Spleen (tissue), 7 donors: ENCODE measurements at regions not wholly inside any gene's neighbourhood (a gene's known extent, or its start where the extent isn't known, plus 50 kb on each side); places are given as distances from the start of the nearest gene placed in this dataset.

Experiments
- POLR2AphosphoS5 ChIP-seq, 3 donors: sonication (generic); formaldehyde crosslinking; IDR thresholded peaks; one replicate each; pipeline ENCODE4 v1.5.1; 2017; ENCODE audit warnings: antibody characterized with exemption in 3 of 3
- TF ChIP-seq, protein P1 (sequence below), 11 experiments: fragments of 200-600 bp in 7 of 11; fragments of 450-650 bp in 4 of 11; sonication (generic) in 4 of 11; IDR thresholded peaks in 8 of 11; conservative IDR thresholded peaks in 3 of 11; 1 replicate in 7 of 11; 2 replicates in 4 of 11; pipeline versions ENCODE4 v1.4.0 to v1.8.0; 2016 to 2021; ENCODE audit warnings: antibody characterized with exemption in 11 of 11, inconsistent platforms in 4 of 11, mild to moderate bottlenecking in 1 of 11
- donor health status: DM: no; HTN: no; CAD: no; lungs with moderate emphysema.
- donor health status: DM: no; HTN: no; CAD: no.
- donor health status: DM: no; HTN: no; CAD: no.

DNA sequence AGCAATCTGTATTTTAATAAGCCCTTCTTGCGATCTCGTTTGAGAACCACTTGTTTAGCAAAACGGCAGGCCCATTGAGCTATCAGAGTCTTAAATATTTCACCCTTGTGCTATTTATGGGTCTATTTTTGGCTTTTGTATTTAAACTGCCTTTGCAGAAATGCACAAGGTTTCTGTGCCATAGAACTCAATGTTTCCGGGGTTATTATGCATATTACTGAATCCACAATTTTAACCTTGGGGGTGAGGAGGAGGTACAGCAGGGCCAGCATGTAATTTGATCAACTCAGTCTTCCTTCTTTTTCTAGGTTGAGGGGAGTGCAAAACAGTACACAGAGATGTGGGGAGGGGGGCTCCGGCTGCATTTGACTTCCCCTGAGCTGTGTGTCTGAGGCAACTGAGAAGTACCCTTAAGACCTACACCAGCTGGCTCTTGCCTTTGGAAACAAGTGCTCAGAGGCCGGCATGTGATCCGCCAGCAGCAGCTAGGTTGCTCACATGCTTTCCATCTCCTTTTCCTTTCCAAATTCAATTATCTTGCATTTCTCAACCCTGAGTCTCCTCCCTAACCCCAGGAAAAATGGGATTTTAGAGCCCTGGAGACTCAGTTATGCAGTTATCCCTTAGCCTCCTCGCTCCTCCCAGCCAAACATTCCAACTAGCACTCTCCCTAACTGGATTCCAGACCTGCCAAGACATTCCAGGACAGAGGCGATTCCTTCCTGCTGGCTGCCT, 103.0 kb downstream of the HNRNPLL start:
- TF ChIP-seq, protein P1, sequence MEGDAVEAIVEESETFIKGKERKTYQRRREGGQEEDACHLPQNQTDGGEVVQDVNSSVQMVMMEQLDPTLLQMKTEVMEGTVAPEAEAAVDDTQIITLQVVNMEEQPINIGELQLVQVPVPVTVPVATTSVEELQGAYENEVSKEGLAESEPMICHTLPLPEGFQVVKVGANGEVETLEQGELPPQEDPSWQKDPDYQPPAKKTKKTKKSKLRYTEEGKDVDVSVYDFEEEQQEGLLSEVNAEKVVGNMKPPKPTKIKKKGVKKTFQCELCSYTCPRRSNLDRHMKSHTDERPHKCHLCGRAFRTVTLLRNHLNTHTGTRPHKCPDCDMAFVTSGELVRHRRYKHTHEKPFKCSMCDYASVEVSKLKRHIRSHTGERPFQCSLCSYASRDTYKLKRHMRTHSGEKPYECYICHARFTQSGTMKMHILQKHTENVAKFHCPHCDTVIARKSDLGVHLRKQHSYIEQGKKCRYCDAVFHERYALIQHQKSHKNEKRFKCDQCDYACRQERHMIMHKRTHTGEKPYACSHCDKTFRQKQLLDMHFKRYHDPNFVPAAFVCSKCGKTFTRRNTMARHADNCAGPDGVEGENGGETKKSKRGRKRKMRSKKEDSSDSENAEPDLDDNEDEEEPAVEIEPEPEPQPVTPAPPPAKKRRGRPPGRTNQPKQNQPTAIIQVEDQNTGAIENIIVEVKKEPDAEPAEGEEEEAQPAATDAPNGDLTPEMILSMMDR (IDR thresholded peaks at IDR 0.05 in 8 of 11, conservative IDR thresholded peaks at IDR 0.05 in 3 of 11): no peak
- TF ChIP-seq POLR2AphosphoS5 (IDR thresholded peaks at IDR 0.05): no peak
